ENCODE measurements at regions not wholly inside any gene's neighbourhood (a gene's known extent, or its start where the extent isn't known, plus 50 kb on each side); places are given as distances from the start of the nearest gene placed in this dataset.

DNA sequence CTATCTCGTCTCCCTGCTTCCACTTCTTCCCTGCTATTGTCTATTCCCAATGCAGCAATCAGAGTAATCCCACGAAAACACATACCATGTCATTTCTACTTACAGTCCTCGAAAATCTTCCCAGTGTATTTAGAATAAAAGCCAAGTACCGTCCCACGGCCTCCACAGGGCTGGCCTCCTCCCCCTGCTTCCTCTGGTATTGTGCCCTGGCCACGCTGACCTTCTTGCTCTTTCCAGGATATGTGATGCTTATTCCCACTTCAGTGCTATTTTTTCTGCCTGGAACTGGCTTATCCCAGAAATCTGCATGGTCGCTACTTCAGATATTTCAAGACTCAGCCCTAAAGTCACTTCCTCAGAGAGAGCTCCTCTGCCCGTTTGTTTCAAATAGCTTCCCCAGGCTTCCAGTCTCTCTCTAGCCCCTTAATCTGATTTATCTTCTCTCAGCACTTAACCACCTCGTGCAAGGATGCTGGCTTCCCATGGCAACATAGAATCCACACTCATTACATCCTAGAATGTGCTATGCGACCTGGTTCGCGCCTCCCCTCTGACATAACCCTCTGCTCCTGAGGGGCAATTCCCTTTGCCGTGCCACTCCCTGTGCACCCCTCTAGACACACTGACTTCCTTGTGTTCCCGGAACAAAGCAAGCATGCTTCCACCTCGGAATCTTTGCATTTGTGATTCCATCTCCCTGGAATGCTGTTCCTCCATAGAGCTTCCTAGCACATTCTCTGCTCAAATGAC, 365.9 kb downstream of the ZSWIM6 start:
- DNase-seq, result no peak

DNA sequence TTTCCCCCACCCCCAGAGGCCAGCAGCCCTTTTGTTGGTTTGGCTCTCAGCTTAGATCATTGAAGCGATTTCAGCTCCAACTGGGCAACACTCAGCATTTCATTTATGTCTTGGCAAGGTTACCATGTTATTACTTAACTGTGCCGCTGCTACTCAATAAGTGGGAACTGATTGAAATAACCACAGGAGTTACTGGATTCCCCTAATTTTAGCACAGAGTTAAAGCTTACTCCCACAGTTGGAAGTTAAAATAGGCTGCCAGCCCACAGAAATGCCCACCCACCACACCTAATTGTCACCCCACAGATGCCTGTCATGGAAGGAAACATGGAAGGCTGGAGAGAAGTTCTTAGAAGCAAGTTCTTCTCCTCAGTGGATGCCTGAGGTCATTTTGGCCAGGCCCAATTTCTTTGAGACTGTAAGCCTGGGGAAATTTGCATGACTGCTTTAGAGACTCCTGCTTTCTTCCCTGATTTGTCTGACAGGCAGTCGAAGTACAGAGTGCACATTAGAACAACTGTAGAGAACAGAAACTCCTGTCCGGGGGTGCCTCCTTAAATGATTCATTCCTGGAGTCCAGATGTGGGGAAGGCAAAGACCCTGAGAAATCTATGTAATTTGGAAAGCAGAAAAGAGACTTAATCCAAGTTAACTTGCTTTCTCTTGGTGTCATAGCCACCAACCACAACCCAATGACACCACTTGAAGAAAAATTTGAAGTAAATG, 370.0 kb downstream of the ZSWIM6 start:
- DNase-seq, result no peak

- DNase-seq, result no peak
Measured at GRCh38 chr5:61702784-61703183, 370.7 kb downstream of the ZSWIM6 start.

DNA sequence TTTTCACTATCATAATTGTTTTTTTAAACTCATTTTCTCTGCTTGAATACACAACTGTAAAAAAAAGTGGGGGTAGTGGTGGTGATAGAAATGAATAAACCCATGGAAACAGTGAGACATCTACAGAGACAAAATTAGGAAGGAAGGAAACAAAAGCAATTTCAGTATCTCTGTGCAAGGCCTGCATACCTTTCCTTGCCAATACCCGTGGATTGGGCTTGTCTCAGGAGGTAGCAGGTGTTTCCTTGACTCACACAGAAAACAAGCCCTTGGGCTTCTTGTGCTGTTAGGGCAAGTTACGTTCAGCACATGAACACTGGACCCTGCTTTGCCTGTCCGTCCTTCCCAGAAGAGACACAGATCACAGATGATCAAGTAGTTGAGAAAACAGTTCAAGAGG, 372.2 kb downstream of the ZSWIM6 start:
- DNase-seq, result no peak

DNA sequence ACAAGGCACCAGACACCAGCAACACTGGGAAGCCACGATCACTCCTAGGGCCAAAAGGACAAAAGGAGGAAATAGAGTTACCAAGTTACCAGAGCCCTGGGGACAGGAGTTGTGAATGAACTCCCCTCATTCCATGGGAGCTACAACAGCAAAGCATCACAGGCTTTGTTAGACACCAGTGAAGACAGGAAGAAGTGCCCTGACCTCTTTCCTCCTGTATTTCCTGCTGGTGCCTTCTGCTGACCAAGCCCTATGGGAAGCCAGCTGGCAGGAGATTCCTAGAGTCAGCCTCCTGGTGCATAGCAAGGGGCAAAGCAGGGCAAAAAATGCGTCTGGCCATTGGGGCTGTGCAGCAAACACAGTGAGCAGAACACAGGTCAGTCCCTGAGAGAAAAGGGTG, 374.7 kb downstream of the ZSWIM6 start:
- DNase-seq, result no peak

GRCh38 chr5:61719124-61719523, 387.1 kb downstream of the ZSWIM6 start:
- no peak for DNase-seq

DNA sequence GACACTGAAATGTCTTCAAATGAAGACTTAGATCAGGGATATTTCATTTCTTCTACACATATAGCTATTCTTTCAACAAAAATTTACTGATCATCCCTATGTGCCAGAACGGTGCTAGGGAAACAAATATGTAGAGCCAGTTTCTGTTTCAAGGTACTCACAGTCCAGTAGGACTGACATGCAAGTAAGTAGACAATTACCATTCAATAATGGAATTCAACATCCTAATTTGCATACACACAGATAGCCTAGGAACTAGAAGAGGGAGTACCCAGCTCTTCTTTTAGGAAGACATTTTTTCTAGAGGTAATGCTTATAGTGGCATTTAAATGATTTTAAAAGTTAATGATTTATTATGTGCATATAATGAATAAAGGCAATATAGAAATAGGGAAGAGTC, 388.8 kb downstream of the ZSWIM6 start:
- no peak for DNase-seq

DNA sequence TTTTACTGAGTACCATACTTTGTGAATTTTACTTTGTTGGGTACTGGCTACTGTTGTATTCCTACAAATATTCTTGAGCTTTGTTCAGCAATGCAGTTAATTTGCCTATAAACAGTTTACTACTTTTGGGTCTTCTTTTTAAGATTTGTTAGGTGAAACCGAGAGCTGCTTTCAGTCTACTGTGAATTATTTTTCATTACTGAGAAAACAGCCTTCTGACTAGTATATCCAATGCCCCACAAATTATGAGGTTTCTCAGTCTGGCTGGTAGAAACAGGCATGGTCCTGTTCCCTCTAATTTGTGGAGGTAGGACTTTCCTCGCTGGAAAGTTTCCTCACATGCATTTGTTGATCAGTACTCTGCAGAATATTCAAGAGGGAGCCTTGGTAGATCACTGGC, 392.0 kb downstream of the ZSWIM6 start:
- DNase-seq, result no peak

DNA sequence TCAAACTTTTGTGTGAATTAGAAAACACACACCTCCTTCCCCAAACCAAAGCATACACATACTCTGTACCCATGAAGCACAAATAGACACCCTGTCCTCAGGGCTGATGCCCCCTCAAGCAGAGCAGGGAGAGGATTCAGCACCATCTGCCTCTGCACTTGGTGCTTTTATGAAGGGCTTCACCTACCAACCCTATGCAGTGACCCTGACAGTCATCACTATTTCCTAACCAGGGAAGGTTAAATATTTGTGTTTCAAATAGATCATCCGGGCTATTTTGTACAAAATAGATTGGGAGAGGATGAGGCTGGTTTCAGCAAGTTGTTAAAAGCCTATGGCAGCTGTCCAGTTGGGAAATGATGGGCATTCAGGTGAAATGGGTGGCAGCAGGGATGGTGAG, 396.2 kb downstream of the ZSWIM6 start:
- no peak for DNase-seq

DNA sequence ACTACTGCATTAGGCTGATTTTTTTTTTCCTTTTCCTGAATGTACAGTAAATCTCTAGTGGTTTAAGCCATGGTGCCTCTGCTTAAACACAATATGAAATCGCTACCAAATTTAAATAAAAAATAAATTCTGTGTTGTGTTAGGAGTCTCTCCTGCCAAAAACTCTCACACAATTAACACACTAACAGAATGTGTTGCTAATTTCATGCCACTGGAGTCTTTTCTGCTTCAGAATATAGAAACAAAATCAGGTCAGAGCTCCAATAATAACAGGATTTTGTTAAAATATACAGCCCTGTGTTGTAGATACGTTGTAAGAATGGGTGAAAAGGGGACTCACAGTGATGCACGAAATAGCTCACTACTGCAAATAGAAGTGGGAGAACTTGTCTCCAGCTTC, 398.8 kb downstream of the ZSWIM6 start:
- no peak for DNase-seq

DNA sequence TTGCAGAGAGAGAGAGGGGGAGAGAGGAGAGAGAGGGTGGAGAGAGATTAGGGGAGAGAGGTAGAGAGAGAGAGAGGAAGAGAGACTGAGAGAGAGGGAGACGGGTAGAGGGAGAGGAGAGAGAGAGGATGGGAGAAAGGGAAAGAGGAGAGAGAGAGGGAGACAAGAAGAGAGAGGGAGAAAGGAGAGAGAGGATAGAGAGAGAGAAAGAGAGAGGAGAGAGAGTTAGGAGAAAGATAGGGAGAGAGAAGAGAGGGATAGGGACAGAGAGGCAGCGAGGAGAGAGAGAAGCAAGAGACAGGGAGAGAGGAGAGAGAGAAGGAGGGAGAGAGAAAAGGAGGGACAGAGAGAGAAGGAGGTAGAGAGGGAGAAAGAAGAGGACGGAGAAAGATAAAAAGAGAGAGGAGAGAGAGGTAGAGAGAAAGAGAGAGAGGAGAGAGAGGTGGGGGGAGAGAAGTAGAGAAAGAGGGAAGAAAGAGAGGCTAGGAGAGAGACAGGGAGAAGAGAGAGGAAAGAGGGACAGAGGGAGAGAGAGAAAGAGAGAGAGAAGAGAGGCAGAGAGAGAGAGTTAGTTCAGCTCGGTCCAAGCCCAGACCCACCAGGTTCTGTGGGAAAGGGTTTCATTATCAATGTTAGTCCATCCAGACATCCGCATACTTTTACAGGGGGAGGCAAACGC, 399.3 kb downstream of the ZSWIM6 start:
- no peak for DNase-seq

DNA sequence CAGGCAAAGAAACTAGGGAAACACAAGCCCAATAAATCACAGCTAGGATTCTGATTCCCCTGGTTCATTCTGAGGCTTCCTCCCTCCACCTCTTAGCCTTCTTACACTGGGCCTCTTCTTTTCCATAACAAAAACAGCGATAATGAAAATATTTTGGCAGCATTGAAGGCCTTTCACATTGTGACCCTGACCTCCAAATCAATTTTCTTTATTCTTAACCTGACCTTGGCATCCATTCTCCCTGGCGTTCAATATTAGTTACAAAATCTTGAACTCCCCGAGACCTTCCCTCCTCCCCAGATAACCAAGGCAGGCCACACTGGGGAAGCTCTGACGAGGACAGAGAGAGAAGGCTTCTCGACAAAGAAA, 399.9 kb downstream of the ZSWIM6 start:
- no peak for DNase-seq

DNA sequence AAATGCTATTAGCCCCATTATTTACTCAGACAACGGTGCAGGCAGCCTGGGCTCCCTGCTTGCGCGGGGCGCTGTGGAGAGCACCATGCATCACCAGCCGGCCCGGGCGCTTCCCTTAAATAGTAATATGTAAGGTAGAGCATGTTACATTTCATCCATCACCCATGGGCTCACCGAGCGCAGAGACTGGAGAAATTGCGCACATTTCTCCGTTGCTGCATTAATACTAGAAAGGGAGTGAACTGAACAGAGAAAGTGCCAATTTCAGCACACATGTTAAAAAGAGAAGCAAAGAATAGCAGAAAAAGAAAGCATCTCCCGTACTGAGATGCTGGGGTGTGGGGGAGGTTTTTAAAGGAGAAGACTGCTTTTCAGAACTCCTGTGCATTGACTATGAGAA, 400.3 kb downstream of the ZSWIM6 start:
- no peak for DNase-seq

DNA sequence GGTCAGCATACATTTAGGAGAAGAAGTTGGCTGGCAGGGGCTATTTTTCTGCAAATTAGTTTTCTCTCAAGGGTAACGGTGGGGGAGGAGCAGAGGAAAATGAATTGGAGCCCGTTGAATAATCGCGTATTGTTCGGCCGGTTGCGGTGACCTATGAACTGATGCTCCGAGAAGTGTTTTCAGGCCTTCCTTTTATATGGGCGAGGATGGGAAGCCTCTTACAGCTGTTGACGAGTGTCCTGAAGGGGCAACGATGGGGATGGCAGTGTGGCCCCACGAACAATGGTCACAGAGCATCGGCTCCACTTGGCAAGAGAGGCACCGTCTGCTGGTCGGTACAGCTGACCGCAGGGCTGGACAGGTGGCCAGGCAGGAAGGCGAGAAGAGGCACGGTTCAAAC, 400.7 kb downstream of the ZSWIM6 start:
- no peak for DNase-seq

- DNase-seq, result no peak
Measured at GRCh38 chr5:61734001-61734400, 401.9 kb downstream of the ZSWIM6 start.

DNA sequence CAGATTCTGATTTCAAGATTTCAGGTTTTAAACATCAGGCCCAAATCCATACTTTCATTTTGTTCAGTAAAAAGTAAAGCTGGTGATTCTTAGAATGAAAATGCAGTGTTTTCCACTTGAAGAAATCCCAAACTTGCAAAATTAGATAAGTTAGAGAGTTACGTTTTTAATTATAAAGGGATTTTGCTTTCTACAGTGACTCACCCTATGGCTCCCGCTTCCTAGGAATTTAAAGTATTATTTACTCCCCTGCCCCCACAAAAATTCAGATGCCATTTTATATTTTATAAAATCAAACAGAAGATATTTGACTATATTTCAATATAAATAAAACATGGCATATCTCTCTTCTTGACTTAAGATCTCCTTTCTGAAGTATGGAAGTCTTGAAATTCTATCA, 402.9 kb downstream of the ZSWIM6 start:
- DNase-seq, result no peak

- DNase-seq, result no peak
Measured at GRCh38 chr5:61735531-61735930, 403.5 kb downstream of the ZSWIM6 start.

DNA sequence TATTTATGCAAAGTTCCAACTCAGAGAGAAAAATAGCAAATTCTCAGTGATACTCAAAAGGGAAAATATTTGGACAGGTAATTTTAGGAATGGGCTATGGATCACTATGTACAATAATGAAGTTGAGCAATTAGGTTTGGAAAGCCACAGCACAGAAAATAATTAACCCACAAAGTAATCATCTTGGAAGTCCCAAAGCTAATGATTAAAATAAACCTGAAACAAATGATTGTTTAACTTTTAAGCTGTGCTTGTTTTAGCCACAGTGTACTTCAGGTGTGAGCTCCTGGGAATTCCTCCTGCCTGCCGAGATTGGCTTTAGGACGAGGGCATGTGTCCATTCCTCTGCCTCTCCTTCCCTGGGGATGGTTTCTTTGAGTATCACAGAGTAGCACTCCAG, 403.9 kb downstream of the ZSWIM6 start:
- no peak for DNase-seq

GRCh38 chr5:61737301-61737963, 405.4 kb downstream of the ZSWIM6 start:
- no peak for DNase-seq

DNA sequence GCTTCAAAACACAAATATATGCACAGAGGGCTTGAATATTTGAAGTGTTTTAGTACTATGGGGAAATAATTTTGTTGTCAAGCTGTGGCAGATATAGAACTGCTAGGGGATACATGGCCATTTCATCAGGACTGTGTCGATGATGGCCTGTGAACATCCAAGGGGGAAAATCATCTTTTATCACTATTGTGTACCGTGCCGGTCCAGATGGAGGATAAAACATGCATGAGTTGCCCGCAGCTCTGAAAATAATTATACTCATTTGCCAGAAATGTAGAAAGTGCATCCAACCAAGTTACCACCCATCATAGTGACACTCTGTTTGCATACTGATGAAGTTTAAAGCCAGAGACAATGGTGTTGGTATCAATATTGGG, 405.9 kb downstream of the ZSWIM6 start:
- no peak for DNase-seq

DNA sequence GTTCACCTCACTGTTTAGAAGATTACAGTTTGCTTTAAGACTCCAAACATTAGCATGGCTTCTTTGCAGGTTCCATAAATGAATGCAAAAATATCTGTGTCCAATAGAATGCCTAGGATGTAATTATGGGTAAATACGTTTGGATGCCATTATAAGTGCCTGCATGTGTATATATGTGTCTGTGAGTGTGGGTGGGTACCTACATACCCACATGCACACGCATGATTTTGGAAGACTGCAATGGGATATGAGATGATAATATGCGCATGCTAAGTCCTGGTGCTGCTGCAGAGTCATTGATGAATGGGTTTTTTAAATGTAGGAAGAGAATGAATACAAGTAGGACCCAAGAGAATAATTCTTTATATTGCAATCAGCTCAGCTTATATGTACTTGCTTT, 406.4 kb downstream of the ZSWIM6 start:
- no peak for DNase-seq

GRCh38 chr5:61744690-61745619, 412.9 kb downstream of the ZSWIM6 start:
- no peak for DNase-seq
